Skeletal muscle satellite cell (primary cell): ENCODE measurements at regions not wholly inside any gene's neighbourhood (a gene's known extent, or its start where the extent isn't known, plus 50 kb on each side); places are given as distances from the start of the nearest gene placed in this dataset.

Experiments
- H3K27me3 ChIP-seq: 2 replicates; pipeline ENCODE4 v1.7.0; 2013; ENCODE audit warnings: low read length; ENCODE audit not compliant: control insufficient read depth, insufficient read depth
- H3K36me3 ChIP-seq: 2 replicates; pipeline ENCODE4 v1.7.0; 2013; ENCODE audit warnings: mild to moderate bottlenecking, control low read depth, low read length; ENCODE audit not compliant: insufficient read depth
- H3K4me1 ChIP-seq: 2 replicates; pipeline ENCODE4 v1.7.0; 2013; ENCODE audit warnings: low read length; ENCODE audit not compliant: control insufficient read depth, insufficient read depth
- H3K4me2 ChIP-seq: 2 replicates; pipeline ENCODE4 v1.7.0; 2013; ENCODE audit warnings: mild to moderate bottlenecking, low read length
- H3K4me3 ChIP-seq: 2 replicates; pipeline ENCODE4 v1.7.0; 2013; ENCODE audit warnings: low read length
- H3K9ac ChIP-seq: 2 replicates; pipeline ENCODE4 v1.7.0; 2013; ENCODE audit warnings: mild to moderate bottlenecking, low read depth, low read length, moderate library complexity
- H3K9me3 ChIP-seq: replicated peaks from 2 replicates; pipeline ENCODE4 v1.7.0; 2013; ENCODE audit warnings: mild to moderate bottlenecking, control low read depth, low read length

- Histone ChIP-seq H3K9ac (no peak overlapping the region), H3K4me2 (no peak overlapping the region), H3K4me3 (no peak overlapping the region), H3K4me1 (no peaks in the 10 kb centered on the region), H3K36me3 (no peaks in the 10 kb centered on the region), H3K9me3 (no peaks in the 10 kb centered on the region), H3K27me3 (peaks cover 13% of the 10 kb centered on the region)
These were observed 238.3 kb downstream of the LOXHD1 start for GRCh38 chr18:46418663-46419260.

DNA sequence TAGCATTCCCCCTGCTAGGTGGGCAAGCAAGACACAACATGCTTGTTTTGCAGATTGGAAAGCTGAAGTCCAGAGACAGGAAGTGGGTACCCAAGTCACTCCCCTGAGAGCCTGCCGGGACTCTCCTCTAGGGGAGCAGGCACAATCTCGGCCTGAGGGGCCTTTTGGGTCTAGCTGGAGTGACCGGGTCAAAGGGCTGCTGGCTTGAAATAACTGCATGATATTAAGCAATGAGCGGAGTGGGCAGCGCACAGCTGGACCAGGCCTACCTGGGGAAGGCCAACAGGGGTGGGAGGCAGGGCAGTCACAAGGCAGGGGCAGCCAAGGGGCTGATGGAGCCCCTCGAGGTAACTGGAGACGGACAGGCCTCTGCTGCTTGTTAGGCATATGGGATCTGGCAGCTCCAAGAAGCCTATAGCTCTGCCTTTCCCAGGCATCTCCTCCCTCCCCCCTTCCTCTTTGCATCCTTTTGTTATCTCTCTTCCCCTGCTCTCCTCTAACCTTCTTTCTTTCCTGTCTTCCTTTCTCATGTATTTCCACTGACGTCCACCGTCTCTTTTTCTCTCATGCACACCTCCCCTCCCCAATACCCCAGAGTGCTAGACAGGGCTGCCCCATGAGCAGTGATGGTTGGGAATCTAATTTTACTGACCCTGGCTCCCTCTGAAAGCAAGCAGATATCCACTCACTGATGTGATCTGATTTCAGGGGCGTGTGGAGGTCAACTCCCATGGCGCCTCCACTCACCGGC is 237.5 kb downstream of the LOXHD1 start:
- no peaks in the 10 kb centered on the region for H3K4me1 ChIP-seq
- H3K36me3 ChIP-seq = no peaks in the 10 kb centered on the region
- no peak overlapping the region for H3K4me3 ChIP-seq
- H3K9ac ChIP-seq = no peak overlapping the region
- no peak overlapping the region for H3K4me2 ChIP-seq
- no peaks in the 10 kb centered on the region for H3K9me3 ChIP-seq
- peaks cover 13% of the 10 kb centered on the region for H3K27me3 ChIP-seq

- no peak overlapping the region for H3K4me2 ChIP-seq
- peaks cover 10% of the 10 kb centered on the region for H3K27me3 ChIP-seq
- no peaks in the 10 kb centered on the region for H3K9me3 ChIP-seq
- H3K36me3 ChIP-seq = no peaks in the 10 kb centered on the region
- no peak overlapping the region for H3K9ac ChIP-seq
- no peak overlapping the region for H3K4me3 ChIP-seq
- no peaks in the 10 kb centered on the region for H3K4me1 ChIP-seq
These were observed 235.0 kb downstream of the LOXHD1 start for GRCh38 chr18:46421973-46422551.

GRCh38 chr18:46422552-46423055 is 234.4 kb downstream of the LOXHD1 start:
- H3K4me1 ChIP-seq = no peaks in the 10 kb centered on the region
- H3K9ac ChIP-seq = no peak overlapping the region
- H3K36me3 ChIP-seq = no peaks in the 10 kb centered on the region
- no peaks in the 10 kb centered on the region for H3K9me3 ChIP-seq
- no peak overlapping the region for H3K4me3 ChIP-seq
- H3K4me2 ChIP-seq = no peak overlapping the region
- H3K27me3 ChIP-seq = peaks cover 10% of the 10 kb centered on the region

DNA sequence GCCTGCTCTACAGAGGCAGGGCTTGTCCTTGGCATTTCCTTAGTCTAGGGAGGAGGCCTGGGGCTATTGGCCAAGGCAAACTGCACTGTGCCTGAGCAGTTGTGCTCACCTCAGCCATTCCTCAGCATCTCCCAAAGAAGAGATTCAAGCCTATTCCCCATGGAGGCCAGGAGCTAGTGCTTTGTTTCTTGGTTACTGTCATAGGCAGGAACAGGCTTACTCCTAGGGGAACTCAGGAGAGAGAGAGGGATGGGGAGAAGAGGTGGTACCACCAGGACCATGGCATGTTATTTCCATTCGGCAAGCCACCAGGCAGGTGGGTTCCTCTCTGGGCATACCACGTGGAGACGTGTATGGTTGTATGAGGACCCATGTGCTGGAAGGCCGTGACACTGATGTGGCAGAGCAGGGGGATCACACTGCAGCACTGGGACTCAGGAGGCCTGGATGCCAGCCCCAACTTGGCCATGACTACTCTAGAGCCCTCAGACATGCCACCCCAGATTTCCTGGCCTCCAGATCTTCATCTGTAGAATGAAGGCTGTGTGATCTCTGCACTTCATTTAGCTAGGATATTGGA is 233.7 kb downstream of the LOXHD1 start:
- H3K27me3 ChIP-seq = peaks cover 10% of the 10 kb centered on the region
- H3K4me2 ChIP-seq = no peak overlapping the region
- no peak overlapping the region for H3K4me3 ChIP-seq
- H3K9me3 ChIP-seq = no peaks in the 10 kb centered on the region
- H3K36me3 ChIP-seq = no peaks in the 10 kb centered on the region
- H3K4me1 ChIP-seq = no peaks in the 10 kb centered on the region
- H3K9ac ChIP-seq = no peak overlapping the region

- no peaks in the 10 kb centered on the region for H3K36me3 ChIP-seq
- no peak overlapping the region for H3K4me2 ChIP-seq
- no peak overlapping the region for H3K4me3 ChIP-seq
- peaks cover 3% of the 10 kb centered on the region for H3K27me3 ChIP-seq
- H3K9ac ChIP-seq = no peak overlapping the region
- no peaks in the 10 kb centered on the region for H3K4me1 ChIP-seq
- no peaks in the 10 kb centered on the region for H3K9me3 ChIP-seq
These were observed 232.1 kb downstream of the LOXHD1 start for GRCh38 chr18:46424898-46425297.

GRCh38 chr18:46425511-46425910 is 231.5 kb downstream of the LOXHD1 start:
- H3K4me3 ChIP-seq = no peak overlapping the region
- peaks cover 9% of the 10 kb centered on the region for H3K27me3 ChIP-seq
- no peak overlapping the region for H3K4me2 ChIP-seq
- H3K9me3 ChIP-seq = no peaks in the 10 kb centered on the region
- no peaks in the 10 kb centered on the region for H3K36me3 ChIP-seq
- no peaks in the 10 kb centered on the region for H3K4me1 ChIP-seq
- H3K9ac ChIP-seq = no peak overlapping the region

GRCh38 chr18:46426021-46426678 is 230.9 kb downstream of the LOXHD1 start:
- no peak overlapping the region for H3K4me2 ChIP-seq
- no peaks in the 10 kb centered on the region for H3K36me3 ChIP-seq
- no peak overlapping the region for H3K4me3 ChIP-seq
- no peaks in the 10 kb centered on the region for H3K4me1 ChIP-seq
- H3K9ac ChIP-seq = no peak overlapping the region
- no peaks in the 10 kb centered on the region for H3K9me3 ChIP-seq
- peaks cover 9% of the 10 kb centered on the region for H3K27me3 ChIP-seq

GRCh38 chr18:46426679-46427047 is 230.4 kb downstream of the LOXHD1 start:
- Histone ChIP-seq H3K4me1 (no peaks in the 10 kb centered on the region), H3K9ac (no peak overlapping the region), H3K36me3 (no peaks in the 10 kb centered on the region), H3K4me3 (no peak overlapping the region), H3K4me2 (no peak overlapping the region), H3K27me3 (peaks cover 12% of the 10 kb centered on the region), H3K9me3 (no peaks in the 10 kb centered on the region)
